NCI-H1694 (cell line): ENCODE measurements at regions not wholly inside any gene's neighbourhood (a gene's known extent, or its start where the extent isn't known, plus 50 kb on each side); places are given as distances from the start of the nearest gene placed in this dataset.
"Not testable (repeated sequence)": the region's sequence is repeated elsewhere in the genome, so short reads cannot be mapped to it uniquely, and the experiment has no call there.

Experiments
- DNase-seq: peaks from one replicate; lab custom pipeline; 2025; lab: John Stamatoyannopoulos, UW

GRCh38 chr2:109690822-109691541 lies 76.8 kb downstream of the SOWAHC start:
- no peak for DNase-seq

- DNase-seq, result no peak
Measured at GRCh38 chr2:109692013-109692743, 78.0 kb downstream of the SOWAHC start.

GRCh38 chr2:109692831-109693230 lies 78.7 kb downstream of the SOWAHC start:
- not testable (repeated sequence) for DNase-seq

GRCh38 chr2:109693292-109693691 lies 79.1 kb downstream of the SOWAHC start:
- DNase-seq, result not testable (repeated sequence)

- DNase-seq, result no peak
Measured at GRCh38 chr2:109694190-109694589, 80.0 kb downstream of the SOWAHC start.

GRCh38 chr2:109695290-109695689 lies 81.1 kb downstream of the SOWAHC start:
- DNase-seq, result no peak

GRCh38 chr2:109699646-109700045 lies 85.5 kb downstream of the SOWAHC start:
- DNase-seq, result no peak

- no peak for DNase-seq
Measured at GRCh38 chr2:109700680-109701274, 86.6 kb downstream of the SOWAHC start.

- no peak for DNase-seq
Measured at GRCh38 chr2:109701362-109701761, 87.2 kb downstream of the SOWAHC start.

- DNase-seq, result no peak
Measured at GRCh38 chr2:109702250-109702985, 88.3 kb downstream of the SOWAHC start.

- no peak for DNase-seq
Measured at GRCh38 chr2:109703077-109703476, 88.9 kb downstream of the SOWAHC start.

- DNase-seq, result no peak
Measured at GRCh38 chr2:109703798-109704197, 89.6 kb downstream of the SOWAHC start.

GRCh38 chr2:109707281-109708147 lies 86.6 kb upstream of the RGPD5 start:
- DNase-seq, result no peak

GRCh38 chr2:109710505-109711229 lies 83.4 kb upstream of the RGPD5 start:
- DNase-seq, result no peak

- no peak for DNase-seq
Measured at GRCh38 chr2:109711230-109712122, 82.6 kb upstream of the RGPD5 start.

- no peak for DNase-seq
Measured at GRCh38 chr2:109712123-109712449, 82.0 kb upstream of the RGPD5 start.

GRCh38 chr2:109712746-109713145 lies 81.4 kb upstream of the RGPD5 start:
- DNase-seq, result no peak

GRCh38 chr2:109715313-109715805 lies 78.7 kb upstream of the RGPD5 start:
- DNase-seq, result no peak

GRCh38 chr2:109716596-109716995 lies 77.5 kb upstream of the RGPD5 start:
- not testable (repeated sequence) for DNase-seq

- DNase-seq, result no peak
Measured at GRCh38 chr2:109718139-109718538, 76.0 kb upstream of the RGPD5 start.
